Neural cell (in vitro differentiated cells): ENCODE measurements at regions not wholly inside any gene's neighbourhood (a gene's known extent, or its start where the extent isn't known, plus 50 kb on each side); places are given as distances from the start of the nearest gene placed in this dataset.

Source experiments
- H2AFZ ChIP-seq: fragments of 200-600, 300-800 bp; sonication (generic), shearing (Covaris generic); 2 replicates; pipeline ENCODE4 v1.6.0; 2014; ENCODE audit warnings: low read depth, mild to moderate bottlenecking, antibody characterized with exemption, low read length, moderate library complexity
- H3F3A ChIP-seq: fragments of 200-600 bp; shearing (Covaris generic); 2 replicates; pipeline ENCODE4 v1.6.1; 2016; ENCODE audit warnings: mild to moderate bottlenecking, moderate library complexity, mixed read lengths, antibody characterized with exemption, low read length; ENCODE audit not compliant: insufficient read depth, poor library complexity, severe bottlenecking
- H3K27ac ChIP-seq: fragments of 200-600, 300-800 bp; sonication (generic), shearing (Covaris generic); 2 replicates; pipeline ENCODE4 v1.5.1; 2014; ENCODE audit warnings: mild to moderate bottlenecking, low read length, moderate library complexity
- H3K27me3 ChIP-seq: fragments of 300-800, 200-600 bp; sonication (generic), shearing (Covaris generic); 2 replicates; pipeline ENCODE4 v1.6.0; 2014; ENCODE audit warnings: mild to moderate bottlenecking, low read depth, low read length, moderate library complexity; ENCODE audit not compliant: insufficient read depth
- H3K36me3 ChIP-seq: fragments of 300-800, 200-600 bp; sonication (generic), shearing (Covaris generic); 2 replicates; pipeline ENCODE4 v1.5.1; 2014; ENCODE audit warnings: mild to moderate bottlenecking, antibody characterized with exemption, low read length, moderate library complexity; ENCODE audit not compliant: insufficient read depth
- H3K4me2 ChIP-seq: fragments of 300-800, 200-600 bp; sonication (generic), shearing (Covaris generic); 2 replicates; pipeline ENCODE4 v1.6.0; 2014; ENCODE audit warnings: mild to moderate bottlenecking, low read length
- H3K4me3 ChIP-seq: fragments of 300-800, 200-600 bp; sonication (generic), shearing (Covaris generic); 2 replicates; pipeline ENCODE4 v1.5.1; 2014; ENCODE audit warnings: mild to moderate bottlenecking, low read length, moderate library complexity
- H3K79me2 ChIP-seq: fragments of 200-600 bp; shearing (Covaris generic); replicated peaks from 2 replicates; pipeline ENCODE4 v1.6.0; 2014; ENCODE audit warnings: mild to moderate bottlenecking, low read length, moderate library complexity; ENCODE audit not compliant: insufficient read depth
- H3K9ac ChIP-seq: fragments of 300-800, 200-600 bp; sonication (generic), shearing (Covaris generic); 2 replicates; pipeline ENCODE4 v1.6.1; 2016; ENCODE audit warnings: mild to moderate bottlenecking, low read length, mixed read lengths
- H3K9me2 ChIP-seq: fragments of 200-600 bp; shearing (Covaris generic); 2 replicates; pipeline ENCODE4 v1.6.1; 2016; ENCODE audit warnings: mild to moderate bottlenecking, low read length, mixed read lengths; ENCODE audit not compliant: insufficient read depth
- H3K9me3 ChIP-seq: fragments of 200-600, 300-800 bp; sonication (generic), shearing (Covaris generic); 2 replicates; pipeline ENCODE4 v1.6.1; 2016; ENCODE audit warnings: mild to moderate bottlenecking, mixed run types, low read length, moderate library complexity, mixed read lengths
- H4K20me1 ChIP-seq: fragments of 200-600 bp; shearing (Covaris generic); 2 replicates; pipeline ENCODE4 v1.6.1; 2016; ENCODE audit warnings: mild to moderate bottlenecking, mixed run types; ENCODE audit not compliant: insufficient read depth
- CTCF ChIP-seq: fragments of 450-650 bp; IDR thresholded peaks from 2 replicates; pipeline ENCODE4 v1.5.1; 2014; ENCODE audit warnings: antibody characterized with exemption, mild to moderate bottlenecking, moderate library complexity; ENCODE audit not compliant: poor library complexity, severe bottlenecking
- EP300 ChIP-seq: fragments of 450-650 bp; conservative IDR thresholded peaks from 2 replicates; pipeline ENCODE4 v1.6.1; 2014; ENCODE audit warnings: antibody characterized with exemption, mild to moderate bottlenecking, moderate library complexity; ENCODE audit not compliant: poor library complexity, severe bottlenecking
- EZH2 ChIP-seq: fragments of 200-600, 300-800 bp; shearing (Covaris generic), sonication (generic); IDR thresholded peaks from 2 replicates; pipeline ENCODE4 v1.6.1; 2014; ENCODE audit warnings: antibody characterized with exemption, low read length, borderline replicate concordance, mild to moderate bottlenecking; ENCODE audit not compliant: insufficient read depth, poor library complexity, severe bottlenecking
- MXI1 ChIP-seq: fragments of 450-650 bp; conservative IDR thresholded peaks from 2 replicates; pipeline ENCODE4 v1.6.1; 2014; ENCODE audit warnings: antibody characterized with exemption, mild to moderate bottlenecking; ENCODE audit not compliant: poor library complexity, severe bottlenecking
- POLR2AphosphoS5 ChIP-seq: IDR thresholded peaks from 2 replicates; pipeline ENCODE4 v1.6.1; 2012
- RAD21 ChIP-seq: fragments of 450-650 bp; conservative IDR thresholded peaks from 2 replicates; pipeline ENCODE4 v1.6.1; 2014; ENCODE audit warnings: antibody characterized with exemption, mild to moderate bottlenecking, moderate library complexity
- REST ChIP-seq: IDR thresholded peaks from 2 replicates; pipeline ENCODE4 v1.6.1; 2012; ENCODE audit warnings: borderline replicate concordance
- SMC3 ChIP-seq: fragments of 450-650 bp; conservative IDR thresholded peaks from 2 replicates; pipeline ENCODE4 v1.6.1; 2014; ENCODE audit warnings: antibody characterized with exemption, mild to moderate bottlenecking, moderate library complexity; ENCODE audit not compliant: poor library complexity
- TAF1 ChIP-seq: IDR thresholded peaks from 2 replicates; pipeline ENCODE4 v1.6.1; 2012; ENCODE audit warnings: low read depth

- H3K4me2 ChIP-seq, result no peak overlapping the region
- no peak overlapping the region for H3K9ac ChIP-seq
- peak overlapping the region; percentile 10 for H3K27ac ChIP-seq
- H3K4me3 ChIP-seq, result no peak overlapping the region
- H3K79me2 ChIP-seq, result no peaks in the 10 kb centered on the region
- no peak for TF ChIP-seq TAF1
- TF ChIP-seq SMC3, result no peak
- no peak for TF ChIP-seq EP300
- no peak for TF ChIP-seq REST
- no peak for TF ChIP-seq EZH2
- TF ChIP-seq CTCF, result no peak
- TF ChIP-seq POLR2AphosphoS5, result no peak
- no peak for TF ChIP-seq RAD21
- TF ChIP-seq MXI1, result no peak
- H2AFZ ChIP-seq, result no peak overlapping the region
- H3F3A ChIP-seq, result no peaks in the 10 kb centered on the region
- no peaks in the 10 kb centered on the region for H4K20me1 ChIP-seq
- H3K9me2 ChIP-seq, result no peaks in the 10 kb centered on the region
- no peaks in the 10 kb centered on the region for H3K9me3 ChIP-seq
- no peaks in the 10 kb centered on the region for H3K27me3 ChIP-seq
- no peaks in the 10 kb centered on the region for H3K36me3 ChIP-seq
Measured at GRCh38 chr13:100933841-100934240, 259.2 kb upstream of the TMTC4 start.

- TF ChIP-seq EP300 (no peak), RAD21 (no peak), TAF1 (no peak), REST (no peak), EZH2 (no peak), SMC3 (no peak), POLR2AphosphoS5 (no peak), MXI1 (no peak), CTCF (no peak)
- no peaks in the 10 kb centered on the region for H3K79me2 ChIP-seq
- H2AFZ ChIP-seq, result no peak overlapping the region
- H3K4me2 ChIP-seq, result no peak overlapping the region
- no peak overlapping the region for H3K4me3 ChIP-seq
- no peaks in the 10 kb centered on the region for H3F3A ChIP-seq
- H4K20me1 ChIP-seq, result no peaks in the 10 kb centered on the region
- H3K9ac ChIP-seq, result no peak overlapping the region
- H3K27me3 ChIP-seq, result no peaks in the 10 kb centered on the region
- no peaks in the 10 kb centered on the region for H3K9me2 ChIP-seq
- H3K27ac ChIP-seq, result no peak overlapping the region
- H3K9me3 ChIP-seq, result no peaks in the 10 kb centered on the region
- H3K36me3 ChIP-seq, result no peaks in the 10 kb centered on the region
Measured at GRCh38 chr13:100922599-100922998, 248.0 kb upstream of the TMTC4 start.
